Natural killer cell (primary cell): ENCODE measurements at regions not wholly inside any gene's neighbourhood (a gene's known extent, or its start where the extent isn't known, plus 50 kb on each side); places are given as distances from the start of the nearest gene placed in this dataset.

Experiments used
- ATAC-seq, 3 donors: fragments of 150-1000 bp in 2 of 3; fragments of 200-7000 bp in 1 of 3; cut with Tn5 transposase; 1 replicate in 1 of 3; 2 replicates in 2 of 3; pipeline ENCODE4 v1.10.0; 2021; ENCODE audit warnings: mild to moderate bottlenecking in 2 of 3, moderate library complexity in 2 of 3
- DNase-seq, 2 donors: peaks; one replicate each; pipeline versions ENCODE4 v3.0.0 to v3.0.0-alpha.2; 2013 to 2021; ENCODE audit warnings: mixed read lengths in 1 of 2
- H3K27ac ChIP-seq: one replicate; pipeline ENCODE4 v1.5.1; 2013; ENCODE audit warnings: mild to moderate bottlenecking, low read length
- H3K27me3 ChIP-seq: one replicate; pipeline ENCODE4 v1.6.1; 2013; ENCODE audit warnings: low read length; ENCODE audit not compliant: control insufficient read depth, insufficient read depth
- H3K36me3 ChIP-seq: one replicate; pipeline ENCODE4 v1.6.1; 2013; ENCODE audit warnings: low read length; ENCODE audit not compliant: control insufficient read depth, insufficient read depth
- H3K4me1 ChIP-seq: one replicate; pipeline ENCODE4 v1.6.1; 2013; ENCODE audit warnings: low read length; ENCODE audit not compliant: control insufficient read depth, insufficient read depth
- H3K4me3 ChIP-seq: one replicate; pipeline ENCODE4 v1.5.1; 2013; ENCODE audit warnings: low read length
- H3K9me3 ChIP-seq: one replicate; pipeline ENCODE4 v1.6.1; 2013; ENCODE audit warnings: low read length; ENCODE audit not compliant: control insufficient read depth, insufficient read depth
- H3K27ac Mint-ChIP-seq, 2 donors: one replicate each; pipeline ENCODE4 v1.8.0; 2022; ENCODE audit warnings: mild to moderate bottlenecking in 2 of 2, mixed read lengths in 2 of 2, moderate library complexity in 1 of 2
- H3K27me3 Mint-ChIP-seq, 2 donors: one replicate each; pipeline ENCODE4 v1.8.0; 2022; ENCODE audit warnings: low read depth in 2 of 2, mixed read lengths in 2 of 2
- H3K36me3 Mint-ChIP-seq: one replicate; pipeline ENCODE4 v1.8.0; 2022; ENCODE audit warnings: mixed read lengths
- H3K4me1 Mint-ChIP-seq, 2 donors: one replicate each; pipeline ENCODE4 v1.8.0; 2022; ENCODE audit warnings: mixed read lengths in 2 of 2
- H3K4me3 Mint-ChIP-seq: one replicate; pipeline ENCODE4 v1.8.0; 2022; ENCODE audit warnings: mild to moderate bottlenecking, moderate library complexity, mixed read lengths
- H3K9me3 Mint-ChIP-seq, 2 donors: one replicate each; pipeline ENCODE4 v1.8.0; 2022; ENCODE audit warnings: mixed read lengths in 2 of 2
- CTCF ChIP-seq: fragments of 200-600 bp; IDR thresholded peaks from one replicate; pipeline ENCODE4 v1.8.0; 2022; ENCODE audit warnings: antibody characterized with exemption
- WGBS: methylation state at CpG from one replicate; pipeline ENCODE4 v1.1.7; 2013; ENCODE audit warnings: missing lambda C conversion rate; ENCODE audit not compliant: insufficient coverage; 5-methylcytosine and 5-hydroxymethylcytosine counted together
- intact Hi-C: fragments of 100-400 bp; cut with micrococcal nuclease; formaldehyde crosslinking; loops from one replicate; pipeline ENCODE4 v1.14.2; 2022

- peaks cover 7 to 9% of the 10 kb centered on the region in 2 donors for H3K9me3 Mint-ChIP-seq
Measured at GRCh38 chr3:147656023-147656422, 246.9 kb downstream of the ZIC1 start.

GRCh38 chr3:147661916-147662315 is 252.8 kb downstream of the ZIC1 start:
- Mint-ChIP-seq H3K9me3 (peaks cover 5 to 10% of the 10 kb centered on the region in 2 donors), H3K36me3 (no peaks in the 10 kb centered on the region), H3K27me3 (no peaks in the 10 kb centered on the region), H3K4me3 (no peak overlapping the region), H3K4me1 (no peaks in the 10 kb centered on the region), H3K27ac (no peak overlapping the region)
- Histone ChIP-seq H3K9me3 (no peaks in the 10 kb centered on the region), H3K27me3 (no peaks in the 10 kb centered on the region), H3K27ac (no peak overlapping the region), H3K4me3 (no peak overlapping the region), H3K36me3 (no peaks in the 10 kb centered on the region), H3K4me1 (no peaks in the 10 kb centered on the region)
- 75% methylated on average over 3 of the region's 3 CpGs for WGBS
- intact Hi-C loops = no loop called here
- DNase-seq (no peak), ATAC-seq (no peak)
- TF ChIP-seq CTCF = no peak

More at GRCh38 chr3:147656023-147656422, 246.9 kb downstream of the ZIC1 start:
- 3% methylated on average over 2 of the region's 2 CpGs for WGBS
- Mint-ChIP-seq H3K27ac (no peak overlapping the region), H3K36me3 (no peaks in the 10 kb centered on the region), H3K4me1 (no peaks in the 10 kb centered on the region), H3K4me3 (no peak overlapping the region), H3K27me3 (no peaks in the 10 kb centered on the region)
- no peak for TF ChIP-seq CTCF
- Histone ChIP-seq H3K36me3 (no peaks in the 10 kb centered on the region), H3K9me3 (peaks cover 2% of the 10 kb centered on the region), H3K27me3 (no peaks in the 10 kb centered on the region), H3K27ac (no peak overlapping the region), H3K4me3 (no peak overlapping the region), H3K4me1 (no peaks in the 10 kb centered on the region)
- ATAC-seq (no peak), DNase-seq (no peak)
- intact Hi-C loops = no loop called here

GRCh38 chr3:147662705-147663104 is 253.5 kb downstream of the ZIC1 start:
- Mint-ChIP-seq H3K27ac (no peak overlapping the region), H3K4me1 (no peaks in the 10 kb centered on the region), H3K27me3 (no peaks in the 10 kb centered on the region), H3K4me3 (no peak overlapping the region), H3K9me3 (peaks cover 5 to 11% of the 10 kb centered on the region in 2 donors), H3K36me3 (no peaks in the 10 kb centered on the region)
- no peaks in the 10 kb centered on the region for H3K9me3 ChIP-seq
- no peaks in the 10 kb centered on the region for H3K27me3 ChIP-seq
- DNase-seq (no peak), ATAC-seq (no peak)
- no peaks in the 10 kb centered on the region for H3K4me1 ChIP-seq
- H3K4me3 ChIP-seq = no peak overlapping the region
- intact Hi-C loops = no loop called here
- no peak for TF ChIP-seq CTCF
- 75% methylated on average over 1 of the region's 1 CpG for WGBS
- no peaks in the 10 kb centered on the region for H3K36me3 ChIP-seq
- H3K27ac ChIP-seq = no peak overlapping the region

- H3K4me1 ChIP-seq = no peaks in the 10 kb centered on the region
- TF ChIP-seq CTCF = no peak
- ATAC-seq (no peak), DNase-seq (no peak)
- Mint-ChIP-seq H3K9me3 (peaks cover 7 to 19% of the 10 kb centered on the region in 2 donors), H3K4me3 (no peak overlapping the region), H3K27ac (no peak overlapping the region), H3K4me1 (no peaks in the 10 kb centered on the region), H3K36me3 (no peaks in the 10 kb centered on the region), H3K27me3 (no peaks in the 10 kb centered on the region)
- 88% methylated on average over 2 of the region's 2 CpGs for WGBS
- intact Hi-C loops = no loop called here
- H3K27ac ChIP-seq = no peak overlapping the region
- H3K36me3 ChIP-seq = no peaks in the 10 kb centered on the region
- H3K9me3 ChIP-seq = no peaks in the 10 kb centered on the region
- no peak overlapping the region for H3K4me3 ChIP-seq
- no peaks in the 10 kb centered on the region for H3K27me3 ChIP-seq
Measured at GRCh38 chr3:147669077-147669476, 259.9 kb downstream of the ZIC1 start.
